MM.1S (cell line): ENCODE measurements at regions not wholly inside any gene's neighbourhood (a gene's known extent, or its start where the extent isn't known, plus 50 kb on each side); places are given as distances from the start of the nearest gene placed in this dataset.
A peak's percentile ranks its signal among the peaks of the same experiment; 100 is the strongest.

ENCODE experiments used
- DNase-seq: peaks from one replicate; pipeline ENCODE4 v3.0.0-alpha.2; 2015
- H2AFZ ChIP-seq: fragments of 300-600 bp; sonication (generic); 2 replicates; pipeline ENCODE4 v1.6.0; 2016; ENCODE audit warnings: antibody characterized with exemption, low read length
- H3F3A ChIP-seq: fragments of 300-600 bp; sonication (generic); 2 replicates; pipeline ENCODE4 v1.6.1; 2016; ENCODE audit warnings: mild to moderate bottlenecking, antibody characterized with exemption, low read length, moderate library complexity, mixed read lengths; ENCODE audit not compliant: insufficient read depth
- H3K27ac ChIP-seq: fragments of 300-600 bp; sonication (generic); 2 replicates; pipeline ENCODE4 v1.5.1; 2016; ENCODE audit warnings: mild to moderate bottlenecking, low read length
- H3K27me3 ChIP-seq: fragments of 300-600 bp; sonication (generic); replicated peaks from 2 replicates; pipeline ENCODE4 v1.6.0; 2016; ENCODE audit warnings: low read length; ENCODE audit not compliant: insufficient read depth
- H3K36me3 ChIP-seq: fragments of 300-600 bp; sonication (generic); replicated peaks from 2 replicates; pipeline ENCODE4 v1.6.1; 2016; ENCODE audit warnings: mild to moderate bottlenecking, low read length, mixed read lengths; ENCODE audit not compliant: insufficient read depth
- H3K4me1 ChIP-seq: fragments of 300-600 bp; sonication (generic); 2 replicates; pipeline ENCODE4 v1.6.1; 2016; ENCODE audit warnings: low read length, mixed read lengths
- H3K4me2 ChIP-seq: fragments of 300-600 bp; sonication (generic); 2 replicates; pipeline ENCODE4 v1.6.0; 2016; ENCODE audit warnings: low read depth, low read length
- H3K4me3 ChIP-seq: fragments of 300-600 bp; sonication (generic); 2 replicates; pipeline ENCODE4 v1.5.1; 2016; ENCODE audit warnings: low read length, mixed read lengths
- H3K79me2 ChIP-seq: fragments of 300-600 bp; sonication (generic); 2 replicates; pipeline ENCODE4 v1.6.1; 2016; ENCODE audit warnings: mixed run types, low read length, mixed read lengths
- H3K9ac ChIP-seq: fragments of 300-600 bp; sonication (generic); 2 replicates; pipeline ENCODE4 v1.6.1; 2016; ENCODE audit warnings: low read length, mixed read lengths
- H3K9me2 ChIP-seq: fragments of 300-600 bp; sonication (generic); replicated peaks from 2 replicates; pipeline ENCODE4 v1.6.1; 2016; ENCODE audit warnings: mild to moderate bottlenecking, low read length, mixed read lengths; ENCODE audit not compliant: insufficient read depth
- H3K9me3 ChIP-seq: fragments of 300-600 bp; sonication (generic); replicated peaks from 2 replicates; pipeline ENCODE4 v1.6.1; 2016; ENCODE audit warnings: mild to moderate bottlenecking, low read length, mixed read lengths; ENCODE audit not compliant: insufficient read depth
- H4K20me1 ChIP-seq: fragments of 300-600 bp; sonication (generic); 2 replicates; pipeline ENCODE4 v1.6.1; 2016; ENCODE audit warnings: mild to moderate bottlenecking, low read length, moderate library complexity, mixed read lengths; ENCODE audit not compliant: insufficient read depth
- EZH2 ChIP-seq: fragments of 300-600 bp; sonication (generic); optimal IDR thresholded peaks from 2 replicates; pipeline ENCODE3; 2017; ENCODE audit warnings: low read depth, mild to moderate bottlenecking, antibody characterized with exemption, low read length, mixed read lengths
- EZH2phosphoT487 ChIP-seq: fragments of 300-600 bp; sonication (generic); IDR thresholded peaks from 2 replicates; pipeline ENCODE4 v1.6.1; 2018; ENCODE audit warnings: antibody characterized with exemption, low read length
- TF ChIP-seq, protein P1 (sequence below): fragments of 300-600 bp; sonication (generic); IDR thresholded peaks from 2 replicates; pipeline ENCODE4 v1.5.1; 2016; ENCODE audit warnings: antibody characterized with exemption, low read length, mixed read lengths

- Histone ChIP-seq H3K9ac (no peak overlapping the region), H2AFZ (0 out of 2 replicates have a peak overlapping the region, but pooled peaks have one; percentile 14)
These were observed 745.6 kb upstream of the ZNF608 start for GRCh38 chr5:125491986-125492492.

GRCh38 chr5:125492977-125493376 lies 746.5 kb upstream of the ZNF608 start:
- H3F3A ChIP-seq, result no peaks in the 10 kb centered on the region
- no peaks in the 10 kb centered on the region for H3K4me1 ChIP-seq
- H3K9me3 ChIP-seq, result no peaks in the 10 kb centered on the region
- no peak overlapping the region for H3K4me2 ChIP-seq
- no peak for DNase-seq
- H4K20me1 ChIP-seq, result no peaks in the 10 kb centered on the region
- no peaks in the 10 kb centered on the region for H3K9me2 ChIP-seq
- H2AFZ ChIP-seq, result no peak overlapping the region
- H3K9ac ChIP-seq, result no peak overlapping the region
- no peak overlapping the region for H3K4me3 ChIP-seq
- H3K27ac ChIP-seq, result no peak overlapping the region
- no peaks in the 10 kb centered on the region for H3K27me3 ChIP-seq
- H3K36me3 ChIP-seq, result no peaks in the 10 kb centered on the region
- H3K79me2 ChIP-seq, result no peaks in the 10 kb centered on the region
- TF ChIP-seq, protein P1, sequence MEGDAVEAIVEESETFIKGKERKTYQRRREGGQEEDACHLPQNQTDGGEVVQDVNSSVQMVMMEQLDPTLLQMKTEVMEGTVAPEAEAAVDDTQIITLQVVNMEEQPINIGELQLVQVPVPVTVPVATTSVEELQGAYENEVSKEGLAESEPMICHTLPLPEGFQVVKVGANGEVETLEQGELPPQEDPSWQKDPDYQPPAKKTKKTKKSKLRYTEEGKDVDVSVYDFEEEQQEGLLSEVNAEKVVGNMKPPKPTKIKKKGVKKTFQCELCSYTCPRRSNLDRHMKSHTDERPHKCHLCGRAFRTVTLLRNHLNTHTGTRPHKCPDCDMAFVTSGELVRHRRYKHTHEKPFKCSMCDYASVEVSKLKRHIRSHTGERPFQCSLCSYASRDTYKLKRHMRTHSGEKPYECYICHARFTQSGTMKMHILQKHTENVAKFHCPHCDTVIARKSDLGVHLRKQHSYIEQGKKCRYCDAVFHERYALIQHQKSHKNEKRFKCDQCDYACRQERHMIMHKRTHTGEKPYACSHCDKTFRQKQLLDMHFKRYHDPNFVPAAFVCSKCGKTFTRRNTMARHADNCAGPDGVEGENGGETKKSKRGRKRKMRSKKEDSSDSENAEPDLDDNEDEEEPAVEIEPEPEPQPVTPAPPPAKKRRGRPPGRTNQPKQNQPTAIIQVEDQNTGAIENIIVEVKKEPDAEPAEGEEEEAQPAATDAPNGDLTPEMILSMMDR, result no peak
- TF ChIP-seq EZH2 (no peak), EZH2phosphoT487 (no peak)

More at GRCh38 chr5:125491986-125492492, 745.6 kb upstream of the ZNF608 start:
- H3K36me3 ChIP-seq, result no peaks in the 10 kb centered on the region
- no peaks in the 10 kb centered on the region for H3F3A ChIP-seq
- no peaks in the 10 kb centered on the region for H3K4me1 ChIP-seq
- no peak overlapping the region for H3K4me2 ChIP-seq
- no peaks in the 10 kb centered on the region for H3K79me2 ChIP-seq
- no peak overlapping the region for H3K4me3 ChIP-seq
- no peaks in the 10 kb centered on the region for H4K20me1 ChIP-seq
- no peak for DNase-seq
- H3K9me2 ChIP-seq, result no peaks in the 10 kb centered on the region
- no peak overlapping the region for H3K27ac ChIP-seq
- no peaks in the 10 kb centered on the region for H3K27me3 ChIP-seq
- no peak for TF ChIP-seq EZH2
- TF ChIP-seq, protein P1, result no peak
- TF ChIP-seq EZH2phosphoT487, result no peak
- H3K9me3 ChIP-seq, result no peaks in the 10 kb centered on the region

- no peaks in the 10 kb centered on the region for H3K79me2 ChIP-seq
- no peaks in the 10 kb centered on the region for H3K4me1 ChIP-seq
- H3K9me2 ChIP-seq, result no peaks in the 10 kb centered on the region
- TF ChIP-seq, protein P1, result no peak
- TF ChIP-seq EZH2phosphoT487 (no peak), EZH2 (no peak)
- no peak overlapping the region for H3K4me3 ChIP-seq
- no peaks in the 10 kb centered on the region for H3K9me3 ChIP-seq
- no peaks in the 10 kb centered on the region for H3F3A ChIP-seq
- no peak overlapping the region for H3K4me2 ChIP-seq
- no peak overlapping the region for H3K9ac ChIP-seq
- H2AFZ ChIP-seq, result no peak overlapping the region
- H4K20me1 ChIP-seq, result no peaks in the 10 kb centered on the region
- no peaks in the 10 kb centered on the region for H3K27me3 ChIP-seq
- no peak overlapping the region for H3K27ac ChIP-seq
- DNase-seq, result no peak
- no peaks in the 10 kb centered on the region for H3K36me3 ChIP-seq
These were observed 750.0 kb upstream of the ZNF608 start for GRCh38 chr5:125496393-125496792.
